HCT116 (cell line): ENCODE measurements at regions not wholly inside any gene's neighbourhood (a gene's known extent, or its start where the extent isn't known, plus 50 kb on each side); places are given as distances from the start of the nearest gene placed in this dataset.

ENCODE experiments used
- CTCF ChIP-seq, 3 experiments: fragments of 200-600 bp in 1 of 3; sonication (generic) in 1 of 3; IDR thresholded peaks in 2 of 3; conservative IDR thresholded peaks in 1 of 3; 2 replicates each; pipeline ENCODE4 v1.5.1; 2012 to 2017; ENCODE audit warnings: low read depth in 2 of 3, low read length in 2 of 3, antibody characterized with exemption in 1 of 3, borderline replicate concordance in 1 of 3, control low read depth in 1 of 3, mild to moderate bottlenecking in 1 of 3, mixed read lengths in 1 of 3, mixed run types in 1 of 3, moderate library complexity in 1 of 3; ENCODE audit not compliant: insufficient read depth in 1 of 3
- POLR2A ChIP-seq: IDR thresholded peaks from 2 replicates; pipeline ENCODE4 v1.7.0; 2011; ENCODE audit warnings: borderline replicate concordance; ENCODE audit not compliant: insufficient read depth, insufficient read length; ENCODE audit errors: extremely low read depth
- TCF7L2 ChIP-seq: IDR thresholded peaks from 2 replicates; pipeline ENCODE4 v1.7.0; 2011; ENCODE audit warnings: borderline replicate concordance, inconsistent platforms; ENCODE audit not compliant: insufficient read depth, insufficient read length; ENCODE audit errors: extremely low read depth
- YY1 ChIP-seq: IDR thresholded peaks from 2 replicates; pipeline ENCODE4 v1.6.1; 2011; ENCODE audit warnings: low read length, low read depth, moderate library complexity, mild to moderate bottlenecking; ENCODE audit not compliant: insufficient replicate concordance; ENCODE audit errors: extremely low read depth

GRCh38 chr22:27210111-27210730 lies 552.8 kb downstream of the MIAT start:
- TF ChIP-seq CTCF (IDR thresholded peaks at IDR 0.05 in 2 of 3, conservative IDR thresholded peaks at IDR 0.05 in 1 of 3; ENCODE audit: borderline replicate concordance in 1 of 3, insufficient read depth in 1 of 3, low read depth in 2 of 3, low read length in 2 of 3) (no peak), YY1 (no peak), POLR2A (no peak), TCF7L2 (no peak)
